GM19193 (cell line): ENCODE measurements at regions not wholly inside any gene's neighbourhood (a gene's known extent, or its start where the extent isn't known, plus 50 kb on each side); places are given as distances from the start of the nearest gene placed in this dataset.

Experiments
- POLR2A ChIP-seq: IDR thresholded peaks from 4 replicates; pipeline ENCODE4 v1.6.1; 2011; ENCODE audit not compliant: insufficient read depth, insufficient read length; ENCODE audit errors: extremely low read depth

DNA sequence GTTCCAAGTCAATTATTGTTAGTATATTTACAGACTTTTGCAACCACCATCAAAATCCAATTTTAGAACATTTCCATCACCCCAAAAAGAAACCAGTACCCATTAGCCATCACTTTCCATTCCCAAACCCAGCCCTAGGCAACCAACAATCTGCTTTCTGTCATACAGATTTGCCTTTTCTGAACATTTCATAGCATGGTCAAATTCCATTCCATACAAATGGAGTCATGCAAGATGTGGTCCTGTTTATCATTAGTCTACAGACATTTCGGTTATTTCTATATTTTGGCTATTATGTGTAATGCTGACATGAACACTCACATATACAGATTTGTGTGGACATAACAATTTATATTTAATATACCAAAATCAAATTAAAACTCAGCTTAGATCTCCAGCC is 508.7 kb downstream of the ZNF674 start:
- no peak for TF ChIP-seq POLR2A

DNA sequence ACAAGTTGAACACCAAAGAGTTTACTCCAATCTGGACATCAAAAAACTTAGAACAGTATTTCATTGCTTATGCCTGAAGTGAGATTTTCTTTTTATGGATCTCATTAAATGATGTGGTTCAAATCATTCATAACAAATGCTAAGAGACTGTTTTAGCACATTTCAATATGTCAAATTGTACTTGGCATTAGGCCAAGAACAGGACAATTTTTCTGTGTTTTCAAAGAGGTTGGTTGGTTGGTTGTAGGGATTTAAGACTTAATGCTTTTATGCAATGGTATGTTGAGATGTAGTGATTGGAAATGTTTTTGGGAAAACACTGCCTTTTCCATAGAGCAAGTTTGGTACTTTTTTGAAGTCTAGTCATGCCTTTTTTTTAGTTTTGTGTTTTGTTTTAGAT is 510.4 kb downstream of the ZNF674 start:
- TF ChIP-seq POLR2A, result no peak

DNA sequence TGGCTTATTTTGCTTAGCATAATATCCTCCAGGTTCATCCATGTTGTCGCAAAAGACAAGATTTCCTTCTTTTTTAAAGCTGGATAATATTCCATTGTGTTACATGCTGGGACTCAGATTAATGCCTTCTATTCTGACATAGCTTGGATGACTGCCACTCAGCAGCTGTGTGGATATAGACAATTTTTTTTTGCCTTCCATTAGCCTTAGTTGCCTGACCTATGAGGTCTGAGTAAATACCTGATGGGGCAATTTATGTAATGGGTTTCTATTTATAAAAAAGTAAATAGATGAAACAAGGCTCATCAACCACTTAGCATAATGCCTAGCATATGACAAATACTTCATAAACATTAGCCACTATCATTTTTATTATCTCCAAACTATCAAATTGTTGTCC is 515.4 kb downstream of the ZNF674 start:
- TF ChIP-seq POLR2A, result no peak

DNA sequence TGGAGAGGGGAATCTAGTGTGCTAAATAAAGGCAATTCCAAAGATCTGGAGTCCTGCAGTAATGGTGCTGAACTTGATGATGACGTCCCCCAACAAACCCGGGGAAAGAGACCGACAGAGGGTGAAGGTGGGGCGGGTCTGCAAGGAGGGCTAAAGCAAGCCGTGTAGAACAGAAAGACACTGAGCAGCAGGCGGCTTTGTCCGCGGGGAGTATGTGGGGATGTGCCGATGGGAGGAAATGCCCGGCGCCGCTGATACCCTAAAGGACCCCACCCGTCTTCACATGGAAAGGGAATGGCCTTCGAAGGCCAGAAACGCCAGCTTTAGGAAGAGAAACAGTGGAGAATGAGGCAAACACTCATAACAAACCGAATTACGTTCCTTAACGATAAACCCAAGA is 528.9 kb downstream of the ZNF674 start:
- no peak for TF ChIP-seq POLR2A

DNA sequence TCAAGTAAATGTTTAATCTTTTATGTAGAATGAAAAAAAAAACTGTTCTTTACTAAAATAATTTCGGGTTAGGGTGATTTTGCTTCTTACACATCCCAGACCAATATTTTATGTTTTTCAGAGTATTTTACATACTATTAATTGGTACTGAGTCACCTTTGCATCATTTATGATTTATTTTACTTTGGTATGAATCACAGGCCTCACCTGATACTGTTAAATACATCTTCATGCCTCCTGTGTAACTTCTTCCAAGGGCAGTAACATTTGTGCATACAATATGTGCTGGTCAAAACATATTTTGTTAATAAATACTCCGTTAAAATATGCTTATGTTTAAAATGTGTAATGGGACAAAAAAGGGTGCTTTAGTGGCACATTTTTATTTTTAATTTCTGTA is 529.6 kb downstream of the ZNF674 start:
- no peak for TF ChIP-seq POLR2A

DNA sequence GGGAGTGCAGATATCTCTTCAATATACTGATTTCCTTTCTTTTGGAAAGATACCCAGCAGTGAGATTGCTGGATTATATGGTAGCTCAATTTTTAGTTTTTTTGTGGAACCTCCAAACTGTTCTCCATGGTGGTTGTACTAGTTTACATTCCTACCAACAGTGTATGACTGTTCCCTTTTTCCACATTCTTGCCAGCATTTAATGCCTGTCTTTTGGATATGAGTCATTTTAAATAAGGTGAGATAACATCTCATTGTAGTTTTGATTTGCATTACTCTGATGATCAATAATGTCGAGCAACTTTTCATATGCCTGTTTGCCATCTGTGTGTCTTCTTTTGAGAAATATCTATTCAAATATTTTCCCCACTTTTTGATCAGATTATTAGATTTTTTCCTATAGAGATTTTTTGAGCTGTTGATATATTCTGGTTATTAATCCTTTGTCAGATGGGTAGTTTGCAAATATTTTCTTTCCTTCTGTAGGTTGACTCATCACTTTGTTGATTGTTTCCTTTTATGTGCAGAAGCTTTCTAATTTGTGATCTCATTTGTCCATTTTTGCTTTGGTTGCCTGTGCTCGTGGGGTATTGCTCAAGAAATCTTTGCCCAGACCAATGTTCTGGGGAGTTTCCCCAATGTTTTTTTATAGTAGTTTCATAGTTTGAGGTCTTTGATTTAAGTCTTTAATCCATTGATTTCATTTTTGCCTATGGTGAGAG is 552.7 kb downstream of the ZNF674 start:
- no peak for TF ChIP-seq POLR2A

DNA sequence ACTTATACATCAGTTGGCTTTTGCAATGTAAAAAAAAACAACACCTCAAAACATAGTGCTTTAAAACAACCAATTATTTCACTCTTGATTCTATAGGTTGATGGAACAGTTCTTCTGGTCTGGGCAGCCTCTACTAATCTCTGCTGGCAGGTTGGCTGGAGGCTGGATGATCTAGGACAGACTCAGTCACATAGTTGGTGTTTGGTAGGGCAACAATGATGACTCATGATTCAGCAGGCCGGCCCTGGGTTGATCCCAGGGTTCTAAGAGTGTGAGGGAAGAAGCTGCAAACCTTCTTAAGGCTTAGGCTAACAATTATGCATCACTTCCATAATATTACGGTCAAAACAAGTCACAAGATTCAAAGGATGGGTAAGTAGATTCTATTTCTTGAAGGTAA is 558.2 kb downstream of the ZNF674 start:
- TF ChIP-seq POLR2A, result no peak

DNA sequence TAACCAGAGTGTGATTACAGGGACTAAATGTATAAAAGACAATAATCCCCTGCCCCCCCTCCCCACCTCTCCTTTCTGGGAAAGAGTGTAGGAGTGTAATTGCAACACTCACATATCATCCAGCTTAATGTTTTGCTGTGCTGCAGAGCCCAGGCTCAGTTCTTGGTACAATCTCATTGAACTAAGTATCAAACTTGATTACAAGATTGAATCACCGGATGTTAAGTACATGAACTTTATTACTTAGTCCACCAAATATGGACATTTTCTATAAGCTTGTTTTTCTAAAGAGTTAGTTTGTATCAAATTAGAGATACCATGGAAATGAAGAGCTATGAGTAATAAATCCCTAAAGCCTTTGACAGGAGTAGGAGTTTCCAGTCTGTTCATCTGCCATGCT is 559.1 kb downstream of the ZNF674 start:
- TF ChIP-seq POLR2A, result no peak

DNA sequence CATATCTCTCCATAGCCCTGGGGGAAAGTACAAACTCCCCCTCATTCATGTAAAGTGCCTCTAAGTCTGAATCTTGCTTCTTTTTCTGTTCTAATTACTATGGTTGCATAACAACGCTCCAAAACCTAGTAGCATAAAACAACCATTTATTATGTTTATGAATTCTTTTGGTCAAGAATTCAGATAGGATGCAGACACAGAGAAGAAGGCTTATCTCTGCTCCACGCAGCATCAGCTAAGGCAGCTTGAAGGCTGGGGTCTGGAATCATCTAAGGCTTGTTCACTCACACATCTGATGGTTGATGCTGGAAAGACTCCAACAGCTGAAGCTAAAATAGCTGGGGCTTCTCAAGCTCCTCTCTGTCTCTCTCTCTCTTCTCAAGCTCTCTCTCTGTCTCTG is 564.5 kb downstream of the ZNF674 start:
- no peak for TF ChIP-seq POLR2A

DNA sequence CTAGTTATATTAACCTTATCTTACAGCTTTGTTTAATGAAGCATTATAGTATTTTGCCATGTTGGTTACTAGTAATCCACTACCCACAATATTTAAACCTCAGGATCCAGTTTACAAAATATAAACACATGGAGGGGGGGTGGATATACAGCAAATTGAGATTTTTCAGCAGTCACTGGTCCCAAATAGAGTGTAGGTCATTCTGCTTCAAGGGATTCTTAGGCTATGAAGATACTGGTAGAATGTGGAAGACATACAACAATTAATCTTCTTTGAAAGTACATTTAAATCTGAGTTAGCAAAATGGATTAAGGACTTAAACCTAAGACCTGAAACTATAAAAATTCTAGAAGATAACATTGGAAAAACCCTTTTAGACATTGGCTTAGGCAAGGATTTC is 569.6 kb downstream of the ZNF674 start:
- TF ChIP-seq POLR2A, result no peak

DNA sequence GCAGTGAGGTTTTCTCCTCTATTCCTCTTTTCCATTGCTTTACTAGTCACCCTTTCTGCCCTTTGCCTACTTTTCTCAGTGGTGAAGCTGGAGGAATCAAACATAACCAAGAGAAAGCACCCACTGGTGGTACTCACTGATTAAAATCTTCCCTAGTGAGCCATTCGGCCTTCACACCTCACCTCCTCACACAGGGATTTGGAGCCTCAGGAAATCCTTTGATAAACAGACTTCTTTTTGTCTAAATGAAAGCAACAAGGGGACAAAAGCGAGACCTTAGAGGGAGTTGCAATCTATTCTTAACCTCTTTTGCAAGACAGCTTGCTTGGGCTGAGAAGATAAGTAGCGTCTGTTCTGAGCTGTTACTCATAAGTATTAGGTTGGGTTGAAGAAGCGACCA is 572.6 kb downstream of the ZNF674 start:
- no peak for TF ChIP-seq POLR2A

DNA sequence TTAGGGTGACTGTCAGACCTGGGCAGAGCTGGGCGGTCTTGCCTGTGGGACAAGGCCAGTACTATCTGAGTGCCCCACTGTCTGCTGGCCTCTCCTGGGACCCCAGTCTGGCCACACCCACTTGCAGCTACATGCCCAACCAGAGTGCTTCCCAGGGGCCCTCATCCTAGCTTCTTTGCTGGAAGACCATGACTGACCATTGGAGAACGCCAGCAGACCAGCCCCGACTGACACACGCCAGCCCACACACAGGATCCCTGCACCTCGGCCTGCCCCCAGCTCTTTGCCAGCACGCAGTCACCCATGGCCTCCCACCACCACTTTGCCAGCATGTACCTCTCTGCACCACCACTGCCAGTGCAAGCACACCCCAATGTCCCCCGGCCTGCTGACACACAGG is 585.7 kb downstream of the ZNF674 start:
- no peak for TF ChIP-seq POLR2A

DNA sequence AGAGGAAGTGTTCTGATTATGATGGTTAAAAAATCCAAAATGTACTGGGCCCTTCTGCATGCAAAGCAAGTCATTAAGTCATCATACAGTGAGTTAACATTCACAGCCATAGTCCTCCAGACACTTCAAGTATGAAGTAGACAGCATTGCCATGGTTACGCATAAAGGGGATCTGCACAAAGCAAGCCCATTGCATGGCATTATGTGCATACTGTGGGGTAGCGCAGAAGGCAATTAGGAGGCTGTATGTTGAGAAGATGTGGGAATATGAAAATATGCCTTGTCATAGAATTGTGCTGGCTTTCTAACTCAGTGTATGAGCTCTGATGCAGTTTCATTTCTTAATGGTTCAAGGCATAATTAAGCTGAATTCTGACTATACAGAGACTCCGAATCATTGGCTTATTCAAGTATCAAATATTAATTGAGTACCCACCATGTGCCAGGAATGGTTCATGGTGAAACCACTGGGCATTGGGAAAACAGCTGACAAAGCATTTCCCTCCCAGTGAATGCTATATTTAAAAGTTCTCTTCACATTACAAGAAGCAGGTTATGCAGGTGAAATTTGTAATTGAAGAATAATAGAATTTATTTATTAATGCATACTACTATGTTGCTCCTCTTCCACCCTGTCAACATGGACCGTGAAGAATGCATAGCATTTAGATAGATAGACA is 588.9 kb downstream of the ZNF674 start:
- no peak for TF ChIP-seq POLR2A

DNA sequence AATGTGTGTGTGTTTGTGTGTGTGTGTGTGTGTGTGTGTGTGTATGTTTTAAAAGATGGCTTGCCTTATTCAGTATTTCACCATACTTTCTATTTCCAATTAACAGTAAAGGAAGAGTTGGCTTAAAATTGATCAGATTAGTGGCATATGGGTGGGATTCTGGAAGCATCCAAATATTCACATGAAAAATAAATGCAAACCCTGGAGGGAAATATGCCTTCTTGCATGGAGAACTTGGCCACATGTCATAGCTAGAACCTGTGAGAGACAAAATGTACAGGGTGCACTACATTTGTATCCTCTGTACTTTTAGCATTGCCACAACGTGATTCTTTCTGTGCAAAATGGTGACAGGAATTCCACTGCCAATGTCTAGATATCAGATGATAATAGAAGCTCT is 589.6 kb downstream of the ZNF674 start:
- TF ChIP-seq POLR2A, result no peak

DNA sequence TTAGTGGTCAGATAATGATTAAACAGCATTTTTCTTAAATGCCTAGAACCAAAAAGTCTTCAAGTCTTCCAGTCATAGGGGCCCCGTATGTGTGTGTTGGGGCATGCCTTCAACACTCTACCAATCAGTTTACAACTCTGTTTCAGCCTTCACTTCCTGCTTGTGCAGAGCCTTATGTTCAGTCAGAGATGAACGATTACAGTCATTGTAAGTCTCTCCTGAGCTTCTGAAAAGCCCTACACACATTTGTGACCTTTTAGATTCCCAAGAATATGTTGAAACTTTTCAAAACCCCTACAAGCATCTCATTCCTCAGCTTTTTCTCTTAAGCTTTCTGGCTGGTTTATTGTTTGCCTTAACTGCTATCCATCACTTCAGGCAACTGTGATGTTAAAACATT is 591.2 kb downstream of the ZNF674 start:
- TF ChIP-seq POLR2A, result no peak

DNA sequence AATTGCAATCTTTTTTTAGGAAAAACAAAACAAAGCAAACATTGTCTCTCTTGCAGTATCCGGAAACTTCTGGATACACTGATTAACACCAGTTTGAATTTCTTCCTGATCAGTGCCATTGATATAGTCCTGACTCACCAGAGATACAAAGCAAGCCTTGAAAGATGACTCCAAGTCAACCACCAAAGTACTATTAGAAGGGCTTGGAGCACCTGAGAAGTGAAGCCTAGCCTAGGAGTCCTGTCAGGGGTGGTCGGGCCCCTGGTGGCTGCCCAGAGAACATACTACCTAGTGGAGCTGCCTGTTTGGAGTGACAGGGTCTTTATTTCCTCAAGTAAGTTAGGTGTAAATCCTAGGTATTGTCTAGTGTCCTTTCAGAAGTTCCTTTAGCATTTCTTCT is 593.2 kb downstream of the ZNF674 start:
- TF ChIP-seq POLR2A, result no peak
